HL-60 (cell line): ENCODE measurements at regions not wholly inside any gene's neighbourhood (a gene's known extent, or its start where the extent isn't known, plus 50 kb on each side); places are given as distances from the start of the nearest gene placed in this dataset.
"Not testable (repeated sequence)": the region's sequence is repeated elsewhere in the genome, so short reads cannot be mapped to it uniquely, and the experiment has no call there.

Experiments
- DNase-seq, 2 experiments: peaks; one replicate each; pipeline ENCODE4 v3.0.0-alpha.2; 2010 to 2020; ENCODE audit warnings: low read depth in 1 of 2, low spot score in 1 of 2
- H3K27ac ChIP-seq: fragments of 250-450 bp; sonication (Bioruptor Pico); replicated peaks from 2 replicates; pipeline ENCODE4 v1.5.1; 2020; ENCODE audit warnings: mild to moderate bottlenecking, moderate library complexity
- H3K27me3 ChIP-seq: fragments of 250-450 bp; sonication (Bioruptor Pico); 2 replicates; pipeline ENCODE4 v1.5.1; 2021; ENCODE audit warnings: mild to moderate bottlenecking, moderate library complexity; ENCODE audit not compliant: insufficient read depth, poor library complexity, severe bottlenecking
- H3K4me3 ChIP-seq: replicated peaks from 2 replicates; pipeline ENCODE4 v1.5.1; 2011; ENCODE audit warnings: mild to moderate bottlenecking, control low read depth, low read length; ENCODE audit not compliant: insufficient read depth
- GABPA ChIP-seq: IDR thresholded peaks from 2 replicates; pipeline ENCODE4 v1.6.1; 2012; ENCODE audit warnings: low read depth
- POLR2AphosphoS5 ChIP-seq: IDR thresholded peaks from 2 replicates; pipeline ENCODE4 v1.6.1; 2012; ENCODE audit warnings: low read depth
- REST ChIP-seq: IDR thresholded peaks from 2 replicates; pipeline ENCODE4 v1.6.1; 2012; ENCODE audit warnings: low read depth; ENCODE audit not compliant: insufficient replicate concordance
- SPI1 ChIP-seq: IDR thresholded peaks from 2 replicates; pipeline ENCODE4 v1.6.1; 2012; ENCODE audit warnings: low read depth, mild to moderate bottlenecking, borderline replicate concordance
- TF ChIP-seq, protein P1 (sequence below): IDR thresholded peaks from one replicate; pipeline ENCODE4 v1.5.1; 2011; ENCODE audit warnings: low read length, control low read depth, inconsistent platforms; ENCODE audit not compliant: insufficient read depth

DNA sequence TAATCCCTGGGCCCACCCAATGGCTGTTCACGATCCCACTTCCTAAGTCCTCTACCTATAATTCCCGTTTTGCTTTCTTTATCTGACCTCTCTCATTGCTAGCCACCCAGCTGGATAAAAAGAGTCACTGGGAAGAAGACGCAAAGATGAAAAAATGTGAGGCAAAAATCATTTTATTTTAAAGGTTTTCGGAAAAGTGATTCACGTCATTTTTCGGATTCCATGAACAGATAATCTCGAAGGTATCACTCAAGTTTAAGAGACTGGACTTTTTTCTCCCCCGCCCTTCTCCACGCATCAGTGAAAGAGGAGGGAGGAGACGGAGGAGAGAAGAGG lies 266.6 kb downstream of the CGGBP1 start:
- DNase-seq: no peak
- H3K27me3 ChIP-seq: peaks cover 31% of the 10 kb centered on the region
- no peak overlapping the region for H3K27ac ChIP-seq
- TF ChIP-seq POLR2AphosphoS5 (no peak), GABPA (no peak), SPI1 (no peak), REST (no peak)
- TF ChIP-seq, protein P1, sequence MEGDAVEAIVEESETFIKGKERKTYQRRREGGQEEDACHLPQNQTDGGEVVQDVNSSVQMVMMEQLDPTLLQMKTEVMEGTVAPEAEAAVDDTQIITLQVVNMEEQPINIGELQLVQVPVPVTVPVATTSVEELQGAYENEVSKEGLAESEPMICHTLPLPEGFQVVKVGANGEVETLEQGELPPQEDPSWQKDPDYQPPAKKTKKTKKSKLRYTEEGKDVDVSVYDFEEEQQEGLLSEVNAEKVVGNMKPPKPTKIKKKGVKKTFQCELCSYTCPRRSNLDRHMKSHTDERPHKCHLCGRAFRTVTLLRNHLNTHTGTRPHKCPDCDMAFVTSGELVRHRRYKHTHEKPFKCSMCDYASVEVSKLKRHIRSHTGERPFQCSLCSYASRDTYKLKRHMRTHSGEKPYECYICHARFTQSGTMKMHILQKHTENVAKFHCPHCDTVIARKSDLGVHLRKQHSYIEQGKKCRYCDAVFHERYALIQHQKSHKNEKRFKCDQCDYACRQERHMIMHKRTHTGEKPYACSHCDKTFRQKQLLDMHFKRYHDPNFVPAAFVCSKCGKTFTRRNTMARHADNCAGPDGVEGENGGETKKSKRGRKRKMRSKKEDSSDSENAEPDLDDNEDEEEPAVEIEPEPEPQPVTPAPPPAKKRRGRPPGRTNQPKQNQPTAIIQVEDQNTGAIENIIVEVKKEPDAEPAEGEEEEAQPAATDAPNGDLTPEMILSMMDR: no peak
- H3K4me3 ChIP-seq: no peak overlapping the region

DNA sequence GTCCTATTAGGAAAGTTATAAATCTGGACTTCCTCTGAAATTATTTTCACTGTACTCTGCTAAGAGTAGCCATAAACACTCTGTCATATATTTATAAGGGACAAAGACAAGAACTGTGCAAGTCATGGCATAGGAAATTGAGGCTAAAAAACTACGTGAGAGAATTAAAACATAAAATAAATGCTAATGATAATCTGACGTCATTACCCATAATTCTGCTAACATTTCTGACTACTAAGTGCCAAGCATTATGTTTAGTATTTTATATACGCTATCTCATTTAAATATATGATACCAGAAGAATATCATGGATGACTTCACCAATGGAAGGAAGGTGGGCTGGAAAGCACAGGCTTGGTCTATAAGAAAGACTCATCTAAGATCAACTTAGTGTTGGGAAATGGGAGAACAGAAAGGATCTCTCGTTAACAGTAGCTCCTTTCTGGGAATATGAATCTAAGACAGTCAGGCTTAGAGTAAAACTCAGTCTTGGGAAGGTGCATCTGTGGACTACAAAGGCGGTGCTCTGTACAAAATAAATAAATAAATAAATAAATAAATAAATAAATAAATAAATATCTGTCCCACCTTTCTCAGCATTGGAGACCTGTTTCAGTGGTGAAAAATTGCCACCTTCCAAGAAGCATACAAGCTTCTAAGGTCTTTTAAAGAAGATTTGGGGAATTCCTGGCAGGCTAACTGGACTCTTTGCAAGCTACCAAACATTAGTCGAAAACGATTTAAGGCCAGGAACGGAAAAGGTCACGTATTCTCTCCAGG lies 267.4 kb downstream of the CGGBP1 start:
- TF ChIP-seq SPI1: no peak
- TF ChIP-seq, protein P1: no peak
- TF ChIP-seq REST: no peak
- TF ChIP-seq POLR2AphosphoS5: no peak
- Histone ChIP-seq H3K27me3 (peaks cover 31% of the 10 kb centered on the region), H3K4me3 (no peak overlapping the region), H3K27ac (no peak overlapping the region)
- no peak for DNase-seq

- H3K27me3 ChIP-seq: peaks cover 29% of the 10 kb centered on the region
- DNase-seq, H3K4me3 ChIP-seq, H3K27ac ChIP-seq: not testable (repeated sequence)
These were observed 269.8 kb downstream of the CGGBP1 start for GRCh38 chr3:87789049-87789448.

- DNase-seq: no peak
- TF ChIP-seq POLR2AphosphoS5: no peak
- TF ChIP-seq SPI1: no peak
- no peak for TF ChIP-seq GABPA
- TF ChIP-seq REST: no peak
- TF ChIP-seq, protein P1: no peak
- Histone ChIP-seq H3K4me3 (no peak overlapping the region), H3K27me3 (peaks cover 27% of the 10 kb centered on the region), H3K27ac (no peak overlapping the region)
These were observed 270.3 kb downstream of the CGGBP1 start for GRCh38 chr3:87788516-87788915.
